Neural progenitor cell (in vitro differentiated cells): ENCODE measurements at regions not wholly inside any gene's neighbourhood (a gene's known extent, or its start where the extent isn't known, plus 50 kb on each side); places are given as distances from the start of the nearest gene placed in this dataset.

Source experiments
- EZH2 ChIP-seq: fragments of 200-600 bp; sonication (generic); IDR thresholded peaks from 2 replicates; pipeline ENCODE4 v1.6.1; 2017; ENCODE audit warnings: antibody characterized with exemption, mild to moderate bottlenecking, moderate library complexity
- TF ChIP-seq, protein P1 (sequence below): fragments of 200-600 bp; sonication (generic); IDR thresholded peaks from 2 replicates; pipeline ENCODE4 v1.5.1; 2017; ENCODE audit warnings: antibody characterized with exemption, mild to moderate bottlenecking

DNA sequence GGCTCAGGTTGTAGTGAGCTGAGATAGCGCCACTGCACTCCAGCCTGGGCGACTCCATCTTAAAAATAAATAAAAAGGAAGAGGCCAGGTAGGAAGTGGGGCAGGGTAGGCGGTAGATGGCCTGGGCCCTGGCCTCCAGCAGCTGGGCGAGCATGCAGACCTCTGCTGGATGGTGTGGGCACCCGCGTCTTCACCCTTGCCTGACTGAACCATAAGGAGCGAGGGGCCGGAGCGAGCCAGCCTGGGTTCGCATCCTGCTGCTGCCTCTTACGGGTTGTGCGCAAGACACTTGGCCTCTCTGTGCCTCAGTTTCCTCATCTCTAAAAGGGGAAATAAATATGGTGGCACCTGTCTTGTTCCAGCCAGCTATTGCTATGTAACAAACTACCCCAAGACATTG lies 146.1 kb upstream of the GSE1 start:
- TF ChIP-seq, protein P1, sequence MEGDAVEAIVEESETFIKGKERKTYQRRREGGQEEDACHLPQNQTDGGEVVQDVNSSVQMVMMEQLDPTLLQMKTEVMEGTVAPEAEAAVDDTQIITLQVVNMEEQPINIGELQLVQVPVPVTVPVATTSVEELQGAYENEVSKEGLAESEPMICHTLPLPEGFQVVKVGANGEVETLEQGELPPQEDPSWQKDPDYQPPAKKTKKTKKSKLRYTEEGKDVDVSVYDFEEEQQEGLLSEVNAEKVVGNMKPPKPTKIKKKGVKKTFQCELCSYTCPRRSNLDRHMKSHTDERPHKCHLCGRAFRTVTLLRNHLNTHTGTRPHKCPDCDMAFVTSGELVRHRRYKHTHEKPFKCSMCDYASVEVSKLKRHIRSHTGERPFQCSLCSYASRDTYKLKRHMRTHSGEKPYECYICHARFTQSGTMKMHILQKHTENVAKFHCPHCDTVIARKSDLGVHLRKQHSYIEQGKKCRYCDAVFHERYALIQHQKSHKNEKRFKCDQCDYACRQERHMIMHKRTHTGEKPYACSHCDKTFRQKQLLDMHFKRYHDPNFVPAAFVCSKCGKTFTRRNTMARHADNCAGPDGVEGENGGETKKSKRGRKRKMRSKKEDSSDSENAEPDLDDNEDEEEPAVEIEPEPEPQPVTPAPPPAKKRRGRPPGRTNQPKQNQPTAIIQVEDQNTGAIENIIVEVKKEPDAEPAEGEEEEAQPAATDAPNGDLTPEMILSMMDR = no peak
- no peak for TF ChIP-seq EZH2
